IMR-90 (cell line): ENCODE measurements at regions not wholly inside any gene's neighbourhood (a gene's known extent, or its start where the extent isn't known, plus 50 kb on each side); places are given as distances from the start of the nearest gene placed in this dataset.

Source experiments
- ATAC-seq: fragments of 200-7000 bp; cut with Tn5 transposase; 2 replicates; pipeline ENCODE4 v1.9.1; 2020; ENCODE audit warnings: low read depth, mild to moderate bottlenecking, moderate library complexity
- BruUV-seq: library from RNA; stranded (reverse); fragments of 400-500 nt; replicated peaks from 2 replicates; lab custom pipeline; 2021; lab: Mats Ljungman, UMichigan
- CTCF ChIA-PET: fragments of 300-600 bp; formaldehyde crosslinking; extraction: SDS; loops from one replicate; lab custom pipeline; 2021; ENCODE audit warnings: antibody characterized with exemption; lab: Yijun Ruan, JAX
- POLR2A ChIA-PET: fragments of 300-600 bp; sonication (Branson Sonifier 250); formaldehyde crosslinking; loops from one replicate; lab custom pipeline; 2022; ENCODE audit warnings: antibody characterized with exemption; ENCODE audit not compliant: unreplicated experiment; lab: Charles Lee
- DNase-seq: peaks from one replicate; pipeline ENCODE4 v3.0.0; 2013
- H2AFZ ChIP-seq: replicated peaks from 2 replicates; pipeline ENCODE3; 2013; ENCODE audit warnings: low read length, mild to moderate bottlenecking; ENCODE audit not compliant: poor library complexity
- H2AK5ac ChIP-seq: 2 replicates; pipeline ENCODE4 v1.6.1; 2013; ENCODE audit warnings: low read depth, low read length, inconsistent platforms
- H2AK9ac ChIP-seq: replicated peaks from 2 replicates; pipeline ENCODE3; 2013; ENCODE audit warnings: mild to moderate bottlenecking, low read depth, low read length, moderate library complexity; ENCODE audit not compliant: poor library complexity
- H2BK120ac ChIP-seq: 2 replicates; pipeline ENCODE4 v1.6.1; 2013; ENCODE audit warnings: low read depth, low read length, inconsistent platforms
- H2BK15ac ChIP-seq: 3 replicates; pipeline ENCODE4 v1.6.1; 2013; ENCODE audit warnings: low read depth, low read length, inconsistent platforms
- H2BK20ac ChIP-seq: 2 replicates; pipeline ENCODE4 v1.6.1; 2013; ENCODE audit warnings: low read depth, mild to moderate bottlenecking, inconsistent platforms, low read length, moderate library complexity
- H2BK5ac ChIP-seq: 2 replicates; pipeline ENCODE4 v1.6.1; 2013; ENCODE audit warnings: mild to moderate bottlenecking, low read depth, low read length, inconsistent platforms; ENCODE audit not compliant: poor library complexity, severe bottlenecking
- H3K14ac ChIP-seq: replicated peaks from 2 replicates; pipeline ENCODE4 v1.6.1; 2013; ENCODE audit warnings: low read depth, low read length, inconsistent platforms
- H3K18ac ChIP-seq: 2 replicates; pipeline ENCODE4 v1.6.1; 2013; ENCODE audit warnings: low read depth, low read length, control low read depth
- H3K23ac ChIP-seq: 2 replicates; pipeline ENCODE4 v1.6.1; 2013; ENCODE audit warnings: low read depth, low read length, inconsistent platforms
- H3K27ac ChIP-seq: 2 replicates; pipeline ENCODE4 v1.5.1; 2013; ENCODE audit warnings: mild to moderate bottlenecking, control low read depth, low read length; ENCODE audit not compliant: insufficient read depth
- H3K27me3 ChIP-seq: 2 replicates; pipeline ENCODE4 v1.6.1; 2013; ENCODE audit warnings: low read length; ENCODE audit not compliant: control insufficient read depth, insufficient read depth
- H3K36me3 ChIP-seq: 2 replicates; pipeline ENCODE4 v1.6.1; 2013; ENCODE audit warnings: low read length, mixed read lengths; ENCODE audit not compliant: control insufficient read depth, insufficient read depth
- H3K4ac ChIP-seq: 2 replicates; pipeline ENCODE4 v1.6.1; 2013; ENCODE audit warnings: low read depth, low read length, inconsistent platforms
- H3K4me1 ChIP-seq: 2 replicates; pipeline ENCODE4 v1.6.1; 2013; ENCODE audit warnings: low read length, mixed read lengths; ENCODE audit not compliant: control insufficient read depth, insufficient read depth
- H3K4me2 ChIP-seq: 2 replicates; pipeline ENCODE4 v1.6.1; 2013; ENCODE audit warnings: low read depth, mild to moderate bottlenecking, control low read depth, low read length, moderate library complexity
- H3K4me3 ChIP-seq: 2 replicates; pipeline ENCODE4 v1.5.1; 2013; ENCODE audit warnings: low read depth, mild to moderate bottlenecking, control low read depth, low read length, moderate library complexity; ENCODE audit not compliant: insufficient read depth
- H3K56ac ChIP-seq: 2 replicates; pipeline ENCODE4 v1.6.1; 2013; ENCODE audit warnings: low read length, inconsistent platforms; ENCODE audit not compliant: insufficient read depth; ENCODE audit errors: extremely low read depth
- H3K79me1 ChIP-seq, 2 experiments: 2 replicates each; pipeline ENCODE4 v1.6.1; 2013; ENCODE audit warnings: low read length in 2 of 2, inconsistent platforms in 1 of 2, low read depth in 1 of 2
- H3K9ac ChIP-seq: 2 replicates; pipeline ENCODE4 v1.6.1; 2013; ENCODE audit warnings: low read depth, low read length, control low read depth
- H3K9me1 ChIP-seq: 2 replicates; pipeline ENCODE4 v1.6.1; 2013; ENCODE audit warnings: low read length, inconsistent platforms; ENCODE audit not compliant: insufficient read depth
- H3K9me3 ChIP-seq: 2 replicates; pipeline ENCODE4 v1.6.1; 2013; ENCODE audit warnings: low read length; ENCODE audit not compliant: control insufficient read depth, insufficient read depth
- H4K20me1 ChIP-seq: 2 replicates; pipeline ENCODE4 v1.6.1; 2013; ENCODE audit warnings: low read length, inconsistent platforms; ENCODE audit not compliant: insufficient read depth
- H4K5ac ChIP-seq: 2 replicates; pipeline ENCODE4 v1.6.1; 2013; ENCODE audit warnings: mild to moderate bottlenecking, low read depth, low read length, control low read depth
- H4K8ac ChIP-seq, 2 experiments: 2 replicates each; pipeline ENCODE4 v1.6.1; 2013; ENCODE audit warnings: low read depth in 2 of 2, low read length in 2 of 2, control low read depth in 1 of 2, inconsistent platforms in 1 of 2
- H4K91ac ChIP-seq: 2 replicates; pipeline ENCODE4 v1.6.1; 2013; ENCODE audit warnings: low read depth, low read length, inconsistent platforms; ENCODE audit not compliant: insufficient read depth
- BHLHE40 ChIP-seq: fragments of 150-350 bp; IDR thresholded peaks from 2 replicates; pipeline ENCODE4 v1.6.1; 2016; ENCODE audit warnings: mild to moderate bottlenecking, low read depth, low read length
- CHD1 ChIP-seq: IDR thresholded peaks from 2 replicates; pipeline ENCODE4 v1.6.1; 2012; ENCODE audit warnings: low read depth, low read length, improper control_type of control experiment
- CTCF ChIP-seq: conservative IDR thresholded peaks from 2 replicates; pipeline ENCODE4 v1.5.1; 2012; ENCODE audit warnings: mild to moderate bottlenecking, low read depth, low read length, improper control_type of control experiment
- FOS ChIP-seq: fragments of 150-350 bp; IDR thresholded peaks from 2 replicates; pipeline ENCODE4 v1.6.1; 2016; ENCODE audit warnings: low read depth, low read length
- MAFK ChIP-seq: IDR thresholded peaks from 2 replicates; pipeline ENCODE4 v1.6.1; 2012; ENCODE audit warnings: low read depth, low read length, improper control_type of control experiment
- MAZ ChIP-seq: IDR thresholded peaks from 2 replicates; pipeline ENCODE4 v1.6.1; 2012; ENCODE audit warnings: low read depth, mild to moderate bottlenecking, low read length, improper control_type of control experiment, moderate library complexity, borderline replicate concordance
- POLR2A ChIP-seq: IDR thresholded peaks from 2 replicates; pipeline ENCODE4 v1.6.1; 2012; ENCODE audit warnings: mild to moderate bottlenecking, low read depth, low read length
- RAD21 ChIP-seq: IDR thresholded peaks from 2 replicates; pipeline ENCODE4 v1.6.1; 2012; ENCODE audit warnings: low read length, improper control_type of control experiment
- RFX5 ChIP-seq: IDR thresholded peaks from 2 replicates; pipeline ENCODE4 v1.8.0; 2012; ENCODE audit warnings: low read depth, mild to moderate bottlenecking, low read length, moderate library complexity
- WGBS, 2 experiments: methylation state at CpG; one replicate each; pipeline versions ENCODE4 v1.1.5 to v1.1.7; 2013; ENCODE audit warnings: missing lambda C conversion rate in 2 of 2; ENCODE audit not compliant: insufficient read length in 1 of 2; ENCODE audit errors: extremely low coverage in 2 of 2; 5-methylcytosine and 5-hydroxymethylcytosine counted together
- dilution Hi-C: fragments of 300-500 bp; cut with HindIII; formaldehyde crosslinking; loops from one replicate; pipeline ENCODE4 v1.14.3; 2018; ENCODE audit warnings: low sequenced_read_pairs; ENCODE audit not compliant: unreplicated experiment
- in situ Hi-C: fragments of 300-500 bp; cut with MboI; formaldehyde crosslinking; loops from 3 replicates; pipeline ENCODE4 v1.14.3; 2019; ENCODE audit warnings: low sequenced_read_pairs, inconsistent platforms, mixed read lengths
- intact Hi-C: fragments of 100-400 bp; cut with micrococcal nuclease; formaldehyde crosslinking; loops from 2 replicates; pipeline ENCODE4 v1.10.0; 2022

- H3K4ac ChIP-seq: no peak overlapping the region
- no peak for TF ChIP-seq RFX5
- TF ChIP-seq MAZ: no peak
- no peak for TF ChIP-seq CHD1
- no peak for TF ChIP-seq POLR2A
- TF ChIP-seq CTCF: no peak
- no peak for TF ChIP-seq RAD21
- TF ChIP-seq MAFK: no peak
- no peak for TF ChIP-seq BHLHE40
- TF ChIP-seq FOS: no peak
- POLR2A ChIA-PET: interaction anchor here (0.5 kb wide), 1 partner anchor 518 kb away, joined by 3 read pairs; no protein-coding TSS in a partner anchor
- no peak overlapping the region for H3K27ac ChIP-seq
- no peak overlapping the region for H2AFZ ChIP-seq
- WGBS, 2 experiments: 95 to 100% methylated on average over 2 to 4 of the region's 7 CpGs
- CTCF ChIA-PET: interaction anchor here (0.6 kb wide), 1 partner anchor 18 kb away, joined by 3 read pairs; no protein-coding TSS in a partner anchor
- peak overlapping the region; percentile 0; the same call in 1 of the 2 replicates for H2BK120ac ChIP-seq
- no peak overlapping the region for H3K4me3 ChIP-seq
- H2AK5ac ChIP-seq: peak overlapping the region; percentile 84; the same call in 1 of the 2 replicates
- peaks cover 14% of the 10 kb centered on the region for H3K4me1 ChIP-seq
- no peak overlapping the region for H4K8ac ChIP-seq
- peaks cover 25% of the 10 kb centered on the region for H4K20me1 ChIP-seq
- H3K9me3 ChIP-seq: no peaks in the 10 kb centered on the region
- dilution Hi-C loops (no loop called here), intact Hi-C loops (no loop called here), in situ Hi-C loops (no loop called here)
- peaks cover 14% of the 10 kb centered on the region; the same call in 1 of the 2 replicates for H3K9me1 ChIP-seq
- no peaks in the 10 kb centered on the region for H3K36me3 ChIP-seq
- no peak overlapping the region; the same call in 1 of the 2 replicates for H4K5ac ChIP-seq
- H4K91ac ChIP-seq: no peak overlapping the region
- H2BK15ac ChIP-seq: no peak overlapping the region
- H3K23ac ChIP-seq: no peak overlapping the region
- H3K18ac ChIP-seq: peak overlapping the region; percentile 64; the same call in 1 of the 2 replicates
- DNase-seq (no peak), ATAC-seq (no peak)
- BruUV-seq: no TSS peak
- H3K27me3 ChIP-seq: peaks cover 23% of the 10 kb centered on the region
- H2AK9ac ChIP-seq: no peak overlapping the region
- H2BK5ac ChIP-seq: no peak overlapping the region
- H3K79me1 ChIP-seq: peaks cover 0 to 6% of the 10 kb centered on the region in 2 experiments; a peak in 1 of 4 replicates
- H3K4me2 ChIP-seq: no peak overlapping the region
- H3K56ac ChIP-seq: no peak overlapping the region
- no peak overlapping the region for H3K14ac ChIP-seq
- H3K9ac ChIP-seq: no peak overlapping the region
- no peak overlapping the region for H2BK20ac ChIP-seq
Measured at GRCh38 chr15:62571072-62571471, 406.0 kb upstream of the C2CD4B start.
